ENCODE measurements at regions not wholly inside any gene's neighbourhood (a gene's known extent, or its start where the extent isn't known, plus 50 kb on each side); places are given as distances from the start of the nearest gene placed in this dataset.

DNA sequence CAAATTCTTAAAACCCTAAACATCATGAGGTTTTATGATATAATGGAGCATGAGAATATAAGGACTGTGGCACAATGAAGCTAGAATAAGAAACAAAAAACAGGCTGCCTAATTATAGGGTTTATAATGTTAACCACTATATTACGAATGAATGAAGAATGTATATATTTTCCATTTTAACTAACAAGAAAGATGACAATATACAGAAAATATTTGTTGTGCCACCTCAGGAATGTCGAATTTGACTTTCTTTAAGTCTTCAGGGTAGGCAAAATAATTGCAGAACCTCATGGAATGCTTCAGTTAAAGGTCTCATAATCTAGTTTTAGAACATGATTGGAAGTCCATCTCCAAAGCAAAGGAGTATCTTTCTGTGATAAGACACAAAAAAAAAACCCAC lies 282.9 kb upstream of the SLC8A1 start:
- TF ChIP-seq, protein P1, sequence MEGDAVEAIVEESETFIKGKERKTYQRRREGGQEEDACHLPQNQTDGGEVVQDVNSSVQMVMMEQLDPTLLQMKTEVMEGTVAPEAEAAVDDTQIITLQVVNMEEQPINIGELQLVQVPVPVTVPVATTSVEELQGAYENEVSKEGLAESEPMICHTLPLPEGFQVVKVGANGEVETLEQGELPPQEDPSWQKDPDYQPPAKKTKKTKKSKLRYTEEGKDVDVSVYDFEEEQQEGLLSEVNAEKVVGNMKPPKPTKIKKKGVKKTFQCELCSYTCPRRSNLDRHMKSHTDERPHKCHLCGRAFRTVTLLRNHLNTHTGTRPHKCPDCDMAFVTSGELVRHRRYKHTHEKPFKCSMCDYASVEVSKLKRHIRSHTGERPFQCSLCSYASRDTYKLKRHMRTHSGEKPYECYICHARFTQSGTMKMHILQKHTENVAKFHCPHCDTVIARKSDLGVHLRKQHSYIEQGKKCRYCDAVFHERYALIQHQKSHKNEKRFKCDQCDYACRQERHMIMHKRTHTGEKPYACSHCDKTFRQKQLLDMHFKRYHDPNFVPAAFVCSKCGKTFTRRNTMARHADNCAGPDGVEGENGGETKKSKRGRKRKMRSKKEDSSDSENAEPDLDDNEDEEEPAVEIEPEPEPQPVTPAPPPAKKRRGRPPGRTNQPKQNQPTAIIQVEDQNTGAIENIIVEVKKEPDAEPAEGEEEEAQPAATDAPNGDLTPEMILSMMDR (IDR thresholded peaks at IDR 0.05; ENCODE audit: insufficient read depth, low read length): no peak
- TF ChIP-seq GABPA (IDR thresholded peaks at IDR 0.05; ENCODE audit: low read depth) (no peak), POLR2AphosphoS5 (IDR thresholded peaks at IDR 0.05; ENCODE audit: low read depth) (no peak)
- TF ChIP-seq, protein P2, sequence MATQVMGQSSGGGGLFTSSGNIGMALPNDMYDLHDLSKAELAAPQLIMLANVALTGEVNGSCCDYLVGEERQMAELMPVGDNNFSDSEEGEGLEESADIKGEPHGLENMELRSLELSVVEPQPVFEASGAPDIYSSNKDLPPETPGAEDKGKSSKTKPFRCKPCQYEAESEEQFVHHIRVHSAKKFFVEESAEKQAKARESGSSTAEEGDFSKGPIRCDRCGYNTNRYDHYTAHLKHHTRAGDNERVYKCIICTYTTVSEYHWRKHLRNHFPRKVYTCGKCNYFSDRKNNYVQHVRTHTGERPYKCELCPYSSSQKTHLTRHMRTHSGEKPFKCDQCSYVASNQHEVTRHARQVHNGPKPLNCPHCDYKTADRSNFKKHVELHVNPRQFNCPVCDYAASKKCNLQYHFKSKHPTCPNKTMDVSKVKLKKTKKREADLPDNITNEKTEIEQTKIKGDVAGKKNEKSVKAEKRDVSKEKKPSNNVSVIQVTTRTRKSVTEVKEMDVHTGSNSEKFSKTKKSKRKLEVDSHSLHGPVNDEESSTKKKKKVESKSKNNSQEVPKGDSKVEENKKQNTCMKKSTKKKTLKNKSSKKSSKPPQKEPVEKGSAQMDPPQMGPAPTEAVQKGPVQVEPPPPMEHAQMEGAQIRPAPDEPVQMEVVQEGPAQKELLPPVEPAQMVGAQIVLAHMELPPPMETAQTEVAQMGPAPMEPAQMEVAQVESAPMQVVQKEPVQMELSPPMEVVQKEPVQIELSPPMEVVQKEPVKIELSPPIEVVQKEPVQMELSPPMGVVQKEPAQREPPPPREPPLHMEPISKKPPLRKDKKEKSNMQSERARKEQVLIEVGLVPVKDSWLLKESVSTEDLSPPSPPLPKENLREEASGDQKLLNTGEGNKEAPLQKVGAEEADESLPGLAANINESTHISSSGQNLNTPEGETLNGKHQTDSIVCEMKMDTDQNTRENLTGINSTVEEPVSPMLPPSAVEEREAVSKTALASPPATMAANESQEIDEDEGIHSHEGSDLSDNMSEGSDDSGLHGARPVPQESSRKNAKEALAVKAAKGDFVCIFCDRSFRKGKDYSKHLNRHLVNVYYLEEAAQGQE (IDR thresholded peaks at IDR 0.05; ENCODE audit: insufficient replicate concordance, low read depth): no peak

Data from HL-60 (cell line).